OCI-LY1 (cell line): ENCODE measurements at regions not wholly inside any gene's neighbourhood (a gene's known extent, or its start where the extent isn't known, plus 50 kb on each side); places are given as distances from the start of the nearest gene placed in this dataset.

ENCODE experiments used
- EZH2 ChIP-seq: fragments of 200-600 bp; sonication (generic), shearing (Covaris generic); IDR thresholded peaks from 2 replicates; pipeline ENCODE4 v1.8.0; 2017; ENCODE audit warnings: borderline replicate concordance, mixed run types, mild to moderate bottlenecking, antibody characterized with exemption, low read length, moderate library complexity, mixed read lengths
- TF ChIP-seq, protein P1 (sequence below): fragments of 200-600 bp; sonication (generic), shearing (Covaris generic); IDR thresholded peaks from 2 replicates; pipeline ENCODE4 v1.5.1; 2017; ENCODE audit warnings: mild to moderate bottlenecking, antibody characterized with exemption, low read length, moderate library complexity, mixed read lengths

GRCh38 chr4:60368986-60369385, 831.1 kb upstream of the ADGRL3 start:
- TF ChIP-seq, protein P1, sequence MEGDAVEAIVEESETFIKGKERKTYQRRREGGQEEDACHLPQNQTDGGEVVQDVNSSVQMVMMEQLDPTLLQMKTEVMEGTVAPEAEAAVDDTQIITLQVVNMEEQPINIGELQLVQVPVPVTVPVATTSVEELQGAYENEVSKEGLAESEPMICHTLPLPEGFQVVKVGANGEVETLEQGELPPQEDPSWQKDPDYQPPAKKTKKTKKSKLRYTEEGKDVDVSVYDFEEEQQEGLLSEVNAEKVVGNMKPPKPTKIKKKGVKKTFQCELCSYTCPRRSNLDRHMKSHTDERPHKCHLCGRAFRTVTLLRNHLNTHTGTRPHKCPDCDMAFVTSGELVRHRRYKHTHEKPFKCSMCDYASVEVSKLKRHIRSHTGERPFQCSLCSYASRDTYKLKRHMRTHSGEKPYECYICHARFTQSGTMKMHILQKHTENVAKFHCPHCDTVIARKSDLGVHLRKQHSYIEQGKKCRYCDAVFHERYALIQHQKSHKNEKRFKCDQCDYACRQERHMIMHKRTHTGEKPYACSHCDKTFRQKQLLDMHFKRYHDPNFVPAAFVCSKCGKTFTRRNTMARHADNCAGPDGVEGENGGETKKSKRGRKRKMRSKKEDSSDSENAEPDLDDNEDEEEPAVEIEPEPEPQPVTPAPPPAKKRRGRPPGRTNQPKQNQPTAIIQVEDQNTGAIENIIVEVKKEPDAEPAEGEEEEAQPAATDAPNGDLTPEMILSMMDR = no peak
- no peak for TF ChIP-seq EZH2
